H1 (cell line): ENCODE measurements at regions not wholly inside any gene's neighbourhood (a gene's known extent, or its start where the extent isn't known, plus 50 kb on each side); places are given as distances from the start of the nearest gene placed in this dataset.

Experiments
- CTCF ChIA-PET: fragments of 300-600 bp; sonication (Branson Sonifier 250); formaldehyde crosslinking; loops from one replicate; lab custom pipeline; 2021; ENCODE audit not compliant: partially characterized antibody; lab: Charles Lee
- POLR2A ChIA-PET: fragments of 300-600 bp; sonication (Branson Sonifier 250); formaldehyde crosslinking; loops from one replicate; lab custom pipeline; 2021; ENCODE audit warnings: inconsistent platforms; ENCODE audit not compliant: partially characterized antibody; lab: Charles Lee
- DNase-seq, 2 experiments: peaks; one replicate each; pipeline versions ENCODE4 v3.0.0 to v3.0.0-alpha.2; 2010 to 2022; ENCODE audit warnings: low spot score in 2 of 2, low read depth in 1 of 2, mixed read lengths in 1 of 2
- FAIRE-seq: peaks from 2 replicates; lab custom pipeline; 2011; peaks lifted over from hg19 to GRCh38; lab: Jason Lieb, UNC
- H2AFZ ChIP-seq: 2 replicates; pipeline ENCODE4 v1.8.1; 2012; ENCODE audit warnings: low read length, inconsistent platforms
- H2AK5ac ChIP-seq: 2 replicates; pipeline ENCODE4 v1.6.1; 2013; ENCODE audit warnings: low read depth, low read length
- H2BK120ac ChIP-seq: replicated peaks from 2 replicates; pipeline ENCODE3; 2013; ENCODE audit warnings: low read depth, low read length, inconsistent platforms
- H2BK12ac ChIP-seq: 2 replicates; pipeline ENCODE4 v1.6.1; 2013; ENCODE audit warnings: low read depth, low read length
- H2BK15ac ChIP-seq: 2 replicates; pipeline ENCODE4 v1.6.1; 2013; ENCODE audit warnings: low read length
- H2BK20ac ChIP-seq: 2 replicates; pipeline ENCODE4 v1.6.1; 2013; ENCODE audit warnings: low read length
- H2BK5ac ChIP-seq: 2 replicates; pipeline ENCODE4 v1.6.1; 2013; ENCODE audit warnings: low read depth, low read length
- H3K14ac ChIP-seq: 2 replicates; pipeline ENCODE4 v1.6.1; 2013; ENCODE audit warnings: inconsistent platforms; ENCODE audit not compliant: insufficient read length
- H3K18ac ChIP-seq: 2 replicates; pipeline ENCODE4 v1.6.1; 2013; ENCODE audit warnings: low read length; ENCODE audit errors: extremely low read depth
- H3K23ac ChIP-seq: 2 replicates; pipeline ENCODE4 v1.6.1; 2013; ENCODE audit warnings: inconsistent platforms; ENCODE audit not compliant: insufficient read length
- H3K23me2 ChIP-seq: 2 replicates; pipeline ENCODE4 v1.6.1; 2013; ENCODE audit warnings: low read depth, low read length
- H3K27ac ChIP-seq: 2 replicates; pipeline ENCODE4 v1.6.1; 2011; ENCODE audit warnings: low read depth, low read length, inconsistent platforms
- H3K27me3 ChIP-seq, 4 experiments: replicated peaks in 1 of 4; 1 replicate in 1 of 4; 2 replicates in 3 of 4; pipeline versions ENCODE4 v1.6.1 to v1.8.1; 2011 to 2013; ENCODE audit warnings: low read length in 3 of 4, mild to moderate bottlenecking in 3 of 4, inconsistent platforms in 2 of 4, mixed read lengths in 2 of 4, moderate library complexity in 1 of 4; ENCODE audit not compliant: control insufficient read depth in 3 of 4, insufficient read depth in 3 of 4; ENCODE audit errors: extremely low read depth in 1 of 4
- H3K36me3 ChIP-seq, 4 experiments: 2 replicates each; pipeline versions ENCODE4 v1.6.1 to v1.8.1; 2011 to 2013; ENCODE audit warnings: mild to moderate bottlenecking in 4 of 4, low read length in 3 of 4, moderate library complexity in 2 of 4, control low read depth in 1 of 4, inconsistent platforms in 1 of 4; ENCODE audit not compliant: insufficient read depth in 4 of 4, control insufficient read depth in 2 of 4
- H3K4ac ChIP-seq: replicated peaks from 2 replicates; pipeline ENCODE3; 2013; ENCODE audit warnings: low read length, low read depth, mixed read lengths, inconsistent platforms; ENCODE audit not compliant: insufficient read length
- H3K4me1 ChIP-seq, 4 experiments: replicated peaks in 1 of 4; 1 replicate in 1 of 4; 2 replicates in 3 of 4; pipeline versions ENCODE4 v1.6.1 to v1.8.1; 2011 to 2013; ENCODE audit warnings: low read length in 3 of 4, inconsistent platforms in 2 of 4, mixed read lengths in 1 of 4; ENCODE audit not compliant: insufficient read depth in 4 of 4, control insufficient read depth in 3 of 4
- H3K4me2 ChIP-seq, 2 experiments: 2 replicates each; pipeline versions ENCODE4 v1.6.1 to v1.8.1; 2011 to 2013; ENCODE audit warnings: low read depth in 2 of 2, low read length in 2 of 2, control low read depth in 1 of 2, inconsistent platforms in 1 of 2, mild to moderate bottlenecking in 1 of 2; ENCODE audit not compliant: insufficient read depth in 1 of 2
- H3K4me3 ChIP-seq, 4 experiments: fragments of 200-600, 300-600 bp in 1 of 4; sonication (generic), shearing (Covaris generic), sonication (Bioruptor Twin) in 1 of 4; 2 replicates each; pipeline versions ENCODE4 v1.5.1 to v1.8.1; 2011 to 2016; ENCODE audit warnings: low read length in 4 of 4, low read depth in 3 of 4, control low read depth in 2 of 4, inconsistent platforms in 2 of 4, mild to moderate bottlenecking in 2 of 4, mixed read lengths in 1 of 4, moderate library complexity in 1 of 4; ENCODE audit not compliant: insufficient read depth in 2 of 4; ENCODE audit errors: extremely low read depth in 1 of 4
- H3K56ac ChIP-seq: replicated peaks from 2 replicates; pipeline ENCODE3; 2013; ENCODE audit warnings: low read depth, mild to moderate bottlenecking, mixed read lengths, low read length, inconsistent platforms; ENCODE audit not compliant: insufficient read length
- H3K79me1 ChIP-seq: 2 replicates; pipeline ENCODE4 v1.6.1; 2013; ENCODE audit warnings: low read depth, low read length, control low read depth
- H3K79me2 ChIP-seq, 2 experiments: 2 replicates each; pipeline versions ENCODE4 v1.6.1 to v1.8.1; 2012 to 2013; ENCODE audit warnings: low read length in 2 of 2, mild to moderate bottlenecking in 2 of 2, inconsistent platforms in 1 of 2; ENCODE audit not compliant: insufficient read depth in 2 of 2, control insufficient read depth in 1 of 2
- H3K9ac ChIP-seq, 4 experiments: replicated peaks in 1 of 4; 1 replicate in 1 of 4; 2 replicates in 3 of 4; pipeline versions ENCODE4 v1.6.1 to v1.8.1; 2011 to 2013; ENCODE audit warnings: low read depth in 3 of 4, low read length in 3 of 4, control low read depth in 2 of 4, mild to moderate bottlenecking in 2 of 4, moderate library complexity in 2 of 4, inconsistent platforms in 1 of 4; ENCODE audit errors: extremely low read depth in 1 of 4
- H3K9me3 ChIP-seq, 2 experiments: 2 replicates each; pipeline versions ENCODE4 v1.6.1 to v1.8.1; 2012 to 2013; ENCODE audit warnings: mild to moderate bottlenecking in 2 of 2, moderate library complexity in 2 of 2, control low read depth in 1 of 2, inconsistent platforms in 1 of 2, low read depth in 1 of 2, low read length in 1 of 2, mixed read lengths in 1 of 2; ENCODE audit not compliant: insufficient read depth in 2 of 2
- H4K20me1 ChIP-seq, 2 experiments: replicated peaks in 1 of 2; 2 replicates each; pipeline versions ENCODE3 to v1.8.1; 2011 to 2013; ENCODE audit warnings: inconsistent platforms in 2 of 2, low read length in 2 of 2, mild to moderate bottlenecking in 1 of 2; ENCODE audit not compliant: insufficient read depth in 2 of 2, control insufficient read depth in 1 of 2
- H4K5ac ChIP-seq: 2 replicates; pipeline ENCODE4 v1.6.1; 2013; ENCODE audit warnings: low read length, low read depth, mixed read lengths, inconsistent platforms; ENCODE audit not compliant: insufficient read length
- H4K8ac ChIP-seq: 2 replicates; pipeline ENCODE4 v1.8.0; 2013; ENCODE audit warnings: mild to moderate bottlenecking, moderate library complexity, low read length, inconsistent platforms; ENCODE audit not compliant: insufficient read depth; ENCODE audit errors: extremely low read depth
- H4K91ac ChIP-seq: replicated peaks from 2 replicates; pipeline ENCODE3; 2013; ENCODE audit warnings: low read length, mixed read lengths, inconsistent platforms; ENCODE audit not compliant: insufficient read length
- CHD1 ChIP-seq: IDR thresholded peaks from 2 replicates; pipeline ENCODE4 v1.6.1; 2012; ENCODE audit warnings: low read depth, low read length, improper control_type of control experiment
- E2F6 ChIP-seq: IDR thresholded peaks from 2 replicates; pipeline ENCODE4 v1.6.1; 2012; ENCODE audit warnings: inconsistent platforms
- KDM5A ChIP-seq: fragments of 200-600 bp; IDR thresholded peaks from 2 replicates; pipeline ENCODE4 v1.7.1; 2012; ENCODE audit warnings: mild to moderate bottlenecking, low read length, inconsistent platforms, mixed read lengths
- NRF1 ChIP-seq: IDR thresholded peaks from 2 replicates; pipeline ENCODE4 v1.6.1; 2011; ENCODE audit warnings: mild to moderate bottlenecking, low read depth, low read length, improper control_type of control experiment
- RBBP5 ChIP-seq: IDR thresholded peaks from 2 replicates; pipeline ENCODE4 v1.7.1; 2012; ENCODE audit warnings: low read depth, mild to moderate bottlenecking, inconsistent platforms, low read length, moderate library complexity, borderline replicate concordance
- SIRT6 ChIP-seq: IDR thresholded peaks from one replicate; pipeline ENCODE4 v1.7.1; 2012; ENCODE audit warnings: low read length, inconsistent platforms
- SIX5 ChIP-seq: IDR thresholded peaks from 2 replicates; pipeline ENCODE4 v1.6.1; 2011; ENCODE audit warnings: mild to moderate bottlenecking, low read depth, low read length
- SP1 ChIP-seq: IDR thresholded peaks from 2 replicates; pipeline ENCODE4 v1.6.1; 2011; ENCODE audit warnings: low read depth, low read length
- SRF ChIP-seq: IDR thresholded peaks from 2 replicates; pipeline ENCODE4 v1.6.1; 2011; ENCODE audit warnings: mild to moderate bottlenecking, low read depth, low read length, moderate library complexity
- WGBS, 2 experiments: shearing (Covaris generic) in 1 of 2; methylation state at CpG; one replicate each; pipeline versions ENCODE4 v1.1.6 to v1.1.7; 2013 to 2015; ENCODE audit warnings: low lambda C conversion rate in 2 of 2, mixed read lengths in 2 of 2, inconsistent platforms in 1 of 2, low coverage in 1 of 2, missing lambda C conversion rate in 1 of 2; ENCODE audit not compliant: insufficient replicate concordance in 2 of 2, insufficient coverage in 1 of 2, insufficient read length in 1 of 2; ENCODE audit errors: extremely low coverage in 1 of 2, missing lambda C conversion rate in 1 of 2; 5-methylcytosine and 5-hydroxymethylcytosine counted together

GRCh38 chr10:78600121-78600665, 468.6 kb upstream of the ZMIZ1 start:
- no peaks in the 10 kb centered on the region for H3K36me3 ChIP-seq
- no peaks in the 10 kb centered on the region; the same call in 1 of the 2 replicates for H3K79me1 ChIP-seq
- DNase-seq (no peak), FAIRE-seq (no peak)
- no peaks in the 10 kb centered on the region for H4K20me1 ChIP-seq
- no peaks in the 10 kb centered on the region for H3K79me2 ChIP-seq
- H3K4me3 ChIP-seq: no peak overlapping the region
- ChIA-PET POLR2A (no interaction called here), CTCF (interaction anchor here (0.7 to 1.2 kb wide), 5 partner anchors 17 to 718 kb away, joined by 3 to 4 read pairs (median 3); no protein-coding TSS in a partner anchor)
- no peak overlapping the region for H3K23ac ChIP-seq
- no peak overlapping the region for H2AK5ac ChIP-seq
- no peak overlapping the region for H3K18ac ChIP-seq
- H2BK20ac ChIP-seq: no peak overlapping the region
- no peak overlapping the region for H2BK12ac ChIP-seq
- H3K4ac ChIP-seq: no peak overlapping the region
- H3K14ac ChIP-seq: no peak overlapping the region
- no peak overlapping the region for H2BK120ac ChIP-seq
- no peak overlapping the region for H3K4me2 ChIP-seq
- no peak overlapping the region for H2AFZ ChIP-seq
- WGBS, 2 experiments: 86% methylated on average over 5 of the region's 5 CpGs; no CpG with 5 or more reads in 1 of the 2 experiments
- no peaks in the 10 kb centered on the region; a peak in 1 of 7 replicates for H3K27me3 ChIP-seq
- H3K9me3 ChIP-seq: no peaks in the 10 kb centered on the region
- H2BK15ac ChIP-seq: no peak overlapping the region
- no peak overlapping the region for H3K27ac ChIP-seq
- no peak overlapping the region for H4K91ac ChIP-seq
- no peaks in the 10 kb centered on the region for H3K23me2 ChIP-seq
- H4K8ac ChIP-seq: no peak overlapping the region
- no peaks in the 10 kb centered on the region for H3K4me1 ChIP-seq
- no peak overlapping the region for H2BK5ac ChIP-seq
- TF ChIP-seq KDM5A (no peak), RBBP5 (no peak), E2F6 (no peak), NRF1 (no peak), SRF (no peak), SIRT6 (no peak), SP1 (no peak), CHD1 (no peak), SIX5 (no peak)
- H3K9ac ChIP-seq: no peak overlapping the region
- no peak overlapping the region for H3K56ac ChIP-seq
- no peak overlapping the region for H4K5ac ChIP-seq
